Astrocyte (in vitro differentiated cells and primary cell): ENCODE measurements at regions not wholly inside any gene's neighbourhood (a gene's known extent, or its start where the extent isn't known, plus 50 kb on each side); places are given as distances from the start of the nearest gene placed in this dataset.

Experiments used
- DNase-seq: peaks from one replicate; pipeline ENCODE4 v3.0.0-alpha.2; 2010; ENCODE audit warnings: low read depth
- FAIRE-seq: peaks from 2 replicates; lab custom pipeline; 2011; peaks lifted over from hg19 to GRCh38; lab: Jason Lieb, UNC
- H2AFZ ChIP-seq: 2 replicates; pipeline ENCODE4 v1.6.0; 2012; ENCODE audit warnings: low read depth, low read length, inconsistent platforms
- H3K27ac ChIP-seq: 2 replicates; pipeline ENCODE4 v1.5.1; 2011; ENCODE audit warnings: low read depth, low read length, inconsistent platforms
- H3K27me3 ChIP-seq: 2 replicates; pipeline ENCODE4 v1.6.0; 2011; ENCODE audit warnings: low read length, inconsistent platforms; ENCODE audit not compliant: insufficient read depth
- H3K36me3 ChIP-seq: 2 replicates; pipeline ENCODE4 v1.5.1; 2011; ENCODE audit warnings: low read length, inconsistent platforms; ENCODE audit not compliant: insufficient read depth
- H3K4me1 ChIP-seq: 2 replicates; pipeline ENCODE4 v1.5.1; 2011; ENCODE audit warnings: low read length, inconsistent platforms; ENCODE audit not compliant: insufficient read depth
- H3K4me2 ChIP-seq: 2 replicates; pipeline ENCODE4 v1.6.0; 2012; ENCODE audit warnings: low read length, inconsistent platforms
- H3K4me3 ChIP-seq: 2 replicates; pipeline ENCODE4 v1.5.1; 2011; ENCODE audit warnings: low read depth, mild to moderate bottlenecking, low read length, inconsistent platforms; ENCODE audit not compliant: insufficient read depth
- H3K79me2 ChIP-seq: 2 replicates; pipeline ENCODE4 v1.6.0; 2012; ENCODE audit warnings: mild to moderate bottlenecking, low read length, inconsistent platforms; ENCODE audit not compliant: insufficient read depth
- H3K9ac ChIP-seq: 2 replicates; pipeline ENCODE4 v1.6.0; 2012; ENCODE audit warnings: mild to moderate bottlenecking, low read length, inconsistent platforms
- H3K9me3 ChIP-seq: 2 replicates; pipeline ENCODE4 v1.5.1; 2012; ENCODE audit warnings: low read depth, mild to moderate bottlenecking, low read length, inconsistent platforms; ENCODE audit not compliant: insufficient read depth
- H4K20me1 ChIP-seq: 2 replicates; pipeline ENCODE4 v1.6.0; 2012; ENCODE audit warnings: low read length, inconsistent platforms; ENCODE audit not compliant: insufficient read depth
- H3K27ac Mint-ChIP-seq: one replicate; pipeline ENCODE4 v1.8.0; 2021; ENCODE audit warnings: mild to moderate bottlenecking, mixed read lengths; ENCODE audit not compliant: unreplicated experiment
- H3K27me3 Mint-ChIP-seq: one replicate; pipeline ENCODE4 v1.8.0; 2021; ENCODE audit warnings: low read depth, mixed read lengths; ENCODE audit not compliant: unreplicated experiment
- H3K36me3 Mint-ChIP-seq: one replicate; pipeline ENCODE4 v1.8.0; 2021; ENCODE audit warnings: low read depth, mixed read lengths; ENCODE audit not compliant: unreplicated experiment
- H3K4me1 Mint-ChIP-seq: one replicate; pipeline ENCODE4 v1.8.0; 2021; ENCODE audit warnings: low read depth, mixed read lengths; ENCODE audit not compliant: unreplicated experiment
- H3K4me3 Mint-ChIP-seq: one replicate; pipeline ENCODE4 v1.8.0; 2021; ENCODE audit warnings: mild to moderate bottlenecking, moderate library complexity, mixed read lengths; ENCODE audit not compliant: unreplicated experiment
- H3K9me3 Mint-ChIP-seq: one replicate; pipeline ENCODE4 v1.8.0; 2021; ENCODE audit warnings: mild to moderate bottlenecking, mixed read lengths; ENCODE audit not compliant: unreplicated experiment
- CTCF ChIP-seq: IDR thresholded peaks from 2 replicates; pipeline ENCODE4 v1.5.1; 2011; ENCODE audit warnings: low read depth, mild to moderate bottlenecking, inconsistent platforms, low read length, moderate library complexity; ENCODE audit not compliant: insufficient read depth
- EZH2 ChIP-seq: IDR thresholded peaks from 2 replicates; pipeline ENCODE4 v1.6.1; 2012; ENCODE audit warnings: mild to moderate bottlenecking, low read length, inconsistent platforms; ENCODE audit not compliant: insufficient read depth

GRCh38 chr5:28726815-28727214, 1688.4 kb upstream of the CDH9 start:
- no peaks in the 10 kb centered on the region for H3K4me1 ChIP-seq
- no peaks in the 10 kb centered on the region for H3K27me3 Mint-ChIP-seq
- no peak overlapping the region for H3K27ac ChIP-seq
- no peak overlapping the region for H2AFZ ChIP-seq
- no peaks in the 10 kb centered on the region for H3K27me3 ChIP-seq
- no peak for TF ChIP-seq CTCF
- no peak for TF ChIP-seq EZH2
- no peak overlapping the region for H3K4me2 ChIP-seq
- DNase-seq (no peak), FAIRE-seq (no peak)
- no peaks in the 10 kb centered on the region for H3K79me2 ChIP-seq
- no peaks in the 10 kb centered on the region for H4K20me1 ChIP-seq
- no peaks in the 10 kb centered on the region for H3K36me3 ChIP-seq
- H3K36me3 Mint-ChIP-seq: no peaks in the 10 kb centered on the region
- H3K4me1 Mint-ChIP-seq: no peaks in the 10 kb centered on the region
- no peaks in the 10 kb centered on the region for H3K9me3 Mint-ChIP-seq
- no peak overlapping the region for H3K4me3 ChIP-seq
- H3K27ac Mint-ChIP-seq: no peak overlapping the region
- no peaks in the 10 kb centered on the region for H3K9me3 ChIP-seq
- no peak overlapping the region for H3K4me3 Mint-ChIP-seq
- H3K9ac ChIP-seq: no peak overlapping the region

GRCh38 chr5:28725001-28725400, 1686.6 kb upstream of the CDH9 start:
- H3K27me3 ChIP-seq: no peaks in the 10 kb centered on the region
- Mint-ChIP-seq H3K27me3 (no peaks in the 10 kb centered on the region), H3K4me1 (no peaks in the 10 kb centered on the region), H3K27ac (no peak overlapping the region), H3K9me3 (no peaks in the 10 kb centered on the region), H3K4me3 (no peak overlapping the region), H3K36me3 (no peaks in the 10 kb centered on the region)
- H3K4me1 ChIP-seq: no peaks in the 10 kb centered on the region
- no peak for TF ChIP-seq CTCF
- TF ChIP-seq EZH2: no peak
- no peaks in the 10 kb centered on the region for H3K9me3 ChIP-seq
- H3K4me3 ChIP-seq: no peak overlapping the region
- H3K9ac ChIP-seq: no peak overlapping the region
- no peak overlapping the region for H3K27ac ChIP-seq
- H4K20me1 ChIP-seq: no peaks in the 10 kb centered on the region
- FAIRE-seq: no peak
- H3K4me2 ChIP-seq: no peak overlapping the region
- no peaks in the 10 kb centered on the region for H3K36me3 ChIP-seq
- DNase-seq: no peak
- no peak overlapping the region for H2AFZ ChIP-seq
- no peaks in the 10 kb centered on the region for H3K79me2 ChIP-seq

GRCh38 chr5:28714907-28715698, 1676.7 kb upstream of the CDH9 start:
- H4K20me1 ChIP-seq: no peaks in the 10 kb centered on the region
- no peaks in the 10 kb centered on the region for H3K9me3 ChIP-seq
- H3K4me3 ChIP-seq: no peak overlapping the region
- H3K4me1 Mint-ChIP-seq: no peaks in the 10 kb centered on the region
- H3K79me2 ChIP-seq: no peaks in the 10 kb centered on the region
- FAIRE-seq (no peak), DNase-seq (no peak)
- H3K36me3 ChIP-seq: no peaks in the 10 kb centered on the region
- H3K9ac ChIP-seq: no peak overlapping the region
- no peaks in the 10 kb centered on the region for H3K27me3 Mint-ChIP-seq
- no peak overlapping the region for H3K4me3 Mint-ChIP-seq
- TF ChIP-seq EZH2 (no peak), CTCF (no peak)
- no peaks in the 10 kb centered on the region for H3K4me1 ChIP-seq
- no peaks in the 10 kb centered on the region for H3K36me3 Mint-ChIP-seq
- H3K9me3 Mint-ChIP-seq: no peaks in the 10 kb centered on the region
- no peak overlapping the region for H3K27ac Mint-ChIP-seq
- no peaks in the 10 kb centered on the region for H3K27me3 ChIP-seq
- H3K4me2 ChIP-seq: no peak overlapping the region
- no peak overlapping the region for H2AFZ ChIP-seq
- H3K27ac ChIP-seq: no peak overlapping the region
